K562 (cell line): ENCODE measurements at regions not wholly inside any gene's neighbourhood (a gene's known extent, or its start where the extent isn't known, plus 50 kb on each side); places are given as distances from the start of the nearest gene placed in this dataset.

Source experiments
- BHLHE40 ChIP-seq: IDR thresholded peaks from 2 replicates; pipeline ENCODE4 v1.6.1; 2011; ENCODE audit warnings: low read length, improper control_type of control experiment
- DDX20 ChIP-seq: fragments of 450-650 bp; IDR thresholded peaks from 2 replicates; pipeline ENCODE4 v1.6.1; 2016; ENCODE audit warnings: missing genetic modification characterization, low read depth, mild to moderate bottlenecking, missing compliant biosample characterization, moderate library complexity
- GATA2 ChIP-seq: sonication (generic); formaldehyde crosslinking; IDR thresholded peaks from 2 replicates; pipeline ENCODE4 v1.4.0; 2020; ENCODE audit warnings: mild to moderate bottlenecking, missing genetic modification reagents
- KDM5B ChIP-seq: fragments of 200-600 bp; sonication (generic); IDR thresholded peaks from 2 replicates; pipeline ENCODE4 v1.6.1; 2012; ENCODE audit warnings: low read depth, mild to moderate bottlenecking, moderate library complexity, low read length, control low read depth, inconsistent platforms; ENCODE audit not compliant: insufficient replicate concordance
- NR2C2 ChIP-seq, 2 experiments: fragments of 200-800 bp in 1 of 2; sonication (Bioruptor generic) in 1 of 2; sonication (generic) in 1 of 2; formaldehyde crosslinking in 1 of 2; IDR thresholded peaks; 2 replicates each; pipeline versions ENCODE4 v1.6.1 to v1.8.0; 2016 to 2022; ENCODE audit warnings: mild to moderate bottlenecking in 1 of 2, missing compliant biosample characterization in 1 of 2, missing genetic modification characterization in 1 of 2, missing genetic modification reagents in 1 of 2
- POLR2A ChIP-seq: fragments of 450-650 bp; conservative IDR thresholded peaks from 2 replicates; pipeline ENCODE4 v1.6.1; 2016
- TCF7L2 ChIP-seq: fragments of 150-350 bp; IDR thresholded peaks from 2 replicates; pipeline ENCODE4 v1.6.1; 2016; ENCODE audit warnings: low read depth, mild to moderate bottlenecking, low read length, moderate library complexity
- ZFP36 ChIP-seq: fragments of 150-350 bp; IDR thresholded peaks from 2 replicates; pipeline ENCODE4 v1.6.1; 2018; ENCODE audit warnings: low read length, low read depth; ENCODE audit not compliant: partially characterized antibody
- TF ChIP-seq, protein P1 (sequence below), 3 experiments: IDR thresholded peaks in 2 of 3; conservative IDR thresholded peaks in 1 of 3; 2 replicates each; pipeline ENCODE4 v1.5.1; 2011 to 2012; ENCODE audit warnings: low read length in 3 of 3, mild to moderate bottlenecking in 3 of 3, control low read depth in 2 of 3, improper control_type of control experiment in 1 of 3, inconsistent platforms in 1 of 3, low read depth in 1 of 3, mixed read lengths in 1 of 3, moderate library complexity in 1 of 3; ENCODE audit not compliant: insufficient read depth in 2 of 3
- TF ChIP-seq, protein P2 (sequence below): fragments of 200-600 bp; sonication (generic); IDR thresholded peaks from one replicate; pipeline ENCODE4 v1.6.1; 2012; ENCODE audit warnings: mild to moderate bottlenecking, low read depth, low read length, inconsistent platforms

DNA sequence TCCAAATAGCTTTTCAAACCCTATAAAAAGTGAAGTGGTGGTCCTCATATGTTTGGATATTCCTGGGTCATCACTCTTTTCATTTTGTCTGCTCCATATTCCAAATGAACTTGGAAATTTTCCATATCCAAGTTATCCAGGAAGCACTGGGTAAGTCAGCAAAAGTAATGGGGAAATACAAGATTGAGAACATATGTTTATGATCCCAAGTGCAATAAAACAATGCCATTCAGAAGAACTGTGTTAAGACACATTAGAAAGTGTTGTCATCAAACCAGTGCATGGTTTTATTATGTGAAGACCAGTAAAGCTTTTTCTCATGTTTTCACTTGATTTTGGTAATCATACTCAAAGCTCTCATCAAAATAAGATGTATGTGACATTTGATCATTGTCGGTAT is 363.4 kb downstream of the RPRM start:
- TF ChIP-seq, protein P1, sequence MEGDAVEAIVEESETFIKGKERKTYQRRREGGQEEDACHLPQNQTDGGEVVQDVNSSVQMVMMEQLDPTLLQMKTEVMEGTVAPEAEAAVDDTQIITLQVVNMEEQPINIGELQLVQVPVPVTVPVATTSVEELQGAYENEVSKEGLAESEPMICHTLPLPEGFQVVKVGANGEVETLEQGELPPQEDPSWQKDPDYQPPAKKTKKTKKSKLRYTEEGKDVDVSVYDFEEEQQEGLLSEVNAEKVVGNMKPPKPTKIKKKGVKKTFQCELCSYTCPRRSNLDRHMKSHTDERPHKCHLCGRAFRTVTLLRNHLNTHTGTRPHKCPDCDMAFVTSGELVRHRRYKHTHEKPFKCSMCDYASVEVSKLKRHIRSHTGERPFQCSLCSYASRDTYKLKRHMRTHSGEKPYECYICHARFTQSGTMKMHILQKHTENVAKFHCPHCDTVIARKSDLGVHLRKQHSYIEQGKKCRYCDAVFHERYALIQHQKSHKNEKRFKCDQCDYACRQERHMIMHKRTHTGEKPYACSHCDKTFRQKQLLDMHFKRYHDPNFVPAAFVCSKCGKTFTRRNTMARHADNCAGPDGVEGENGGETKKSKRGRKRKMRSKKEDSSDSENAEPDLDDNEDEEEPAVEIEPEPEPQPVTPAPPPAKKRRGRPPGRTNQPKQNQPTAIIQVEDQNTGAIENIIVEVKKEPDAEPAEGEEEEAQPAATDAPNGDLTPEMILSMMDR (IDR thresholded peaks at IDR 0.05 in 2 of 3, conservative IDR thresholded peaks at IDR 0.05 in 1 of 3; ENCODE audit: insufficient read depth in 2 of 3, low read depth in 1 of 3, low read length in 3 of 3): no peak
- TF ChIP-seq NR2C2 (CRISPR knock-in tag; IDR thresholded peaks at IDR 0.05) (no peak), NR2C2 (tag; IDR thresholded peaks at IDR 0.05) (no peak), ZFP36 (no peak), POLR2A (no peak), KDM5B (no peak), TCF7L2 (no peak), GATA2 (CRISPR knock-in tag) (no peak), DDX20 (tag) (no peak), BHLHE40 (no peak)
- TF ChIP-seq, protein P2, sequence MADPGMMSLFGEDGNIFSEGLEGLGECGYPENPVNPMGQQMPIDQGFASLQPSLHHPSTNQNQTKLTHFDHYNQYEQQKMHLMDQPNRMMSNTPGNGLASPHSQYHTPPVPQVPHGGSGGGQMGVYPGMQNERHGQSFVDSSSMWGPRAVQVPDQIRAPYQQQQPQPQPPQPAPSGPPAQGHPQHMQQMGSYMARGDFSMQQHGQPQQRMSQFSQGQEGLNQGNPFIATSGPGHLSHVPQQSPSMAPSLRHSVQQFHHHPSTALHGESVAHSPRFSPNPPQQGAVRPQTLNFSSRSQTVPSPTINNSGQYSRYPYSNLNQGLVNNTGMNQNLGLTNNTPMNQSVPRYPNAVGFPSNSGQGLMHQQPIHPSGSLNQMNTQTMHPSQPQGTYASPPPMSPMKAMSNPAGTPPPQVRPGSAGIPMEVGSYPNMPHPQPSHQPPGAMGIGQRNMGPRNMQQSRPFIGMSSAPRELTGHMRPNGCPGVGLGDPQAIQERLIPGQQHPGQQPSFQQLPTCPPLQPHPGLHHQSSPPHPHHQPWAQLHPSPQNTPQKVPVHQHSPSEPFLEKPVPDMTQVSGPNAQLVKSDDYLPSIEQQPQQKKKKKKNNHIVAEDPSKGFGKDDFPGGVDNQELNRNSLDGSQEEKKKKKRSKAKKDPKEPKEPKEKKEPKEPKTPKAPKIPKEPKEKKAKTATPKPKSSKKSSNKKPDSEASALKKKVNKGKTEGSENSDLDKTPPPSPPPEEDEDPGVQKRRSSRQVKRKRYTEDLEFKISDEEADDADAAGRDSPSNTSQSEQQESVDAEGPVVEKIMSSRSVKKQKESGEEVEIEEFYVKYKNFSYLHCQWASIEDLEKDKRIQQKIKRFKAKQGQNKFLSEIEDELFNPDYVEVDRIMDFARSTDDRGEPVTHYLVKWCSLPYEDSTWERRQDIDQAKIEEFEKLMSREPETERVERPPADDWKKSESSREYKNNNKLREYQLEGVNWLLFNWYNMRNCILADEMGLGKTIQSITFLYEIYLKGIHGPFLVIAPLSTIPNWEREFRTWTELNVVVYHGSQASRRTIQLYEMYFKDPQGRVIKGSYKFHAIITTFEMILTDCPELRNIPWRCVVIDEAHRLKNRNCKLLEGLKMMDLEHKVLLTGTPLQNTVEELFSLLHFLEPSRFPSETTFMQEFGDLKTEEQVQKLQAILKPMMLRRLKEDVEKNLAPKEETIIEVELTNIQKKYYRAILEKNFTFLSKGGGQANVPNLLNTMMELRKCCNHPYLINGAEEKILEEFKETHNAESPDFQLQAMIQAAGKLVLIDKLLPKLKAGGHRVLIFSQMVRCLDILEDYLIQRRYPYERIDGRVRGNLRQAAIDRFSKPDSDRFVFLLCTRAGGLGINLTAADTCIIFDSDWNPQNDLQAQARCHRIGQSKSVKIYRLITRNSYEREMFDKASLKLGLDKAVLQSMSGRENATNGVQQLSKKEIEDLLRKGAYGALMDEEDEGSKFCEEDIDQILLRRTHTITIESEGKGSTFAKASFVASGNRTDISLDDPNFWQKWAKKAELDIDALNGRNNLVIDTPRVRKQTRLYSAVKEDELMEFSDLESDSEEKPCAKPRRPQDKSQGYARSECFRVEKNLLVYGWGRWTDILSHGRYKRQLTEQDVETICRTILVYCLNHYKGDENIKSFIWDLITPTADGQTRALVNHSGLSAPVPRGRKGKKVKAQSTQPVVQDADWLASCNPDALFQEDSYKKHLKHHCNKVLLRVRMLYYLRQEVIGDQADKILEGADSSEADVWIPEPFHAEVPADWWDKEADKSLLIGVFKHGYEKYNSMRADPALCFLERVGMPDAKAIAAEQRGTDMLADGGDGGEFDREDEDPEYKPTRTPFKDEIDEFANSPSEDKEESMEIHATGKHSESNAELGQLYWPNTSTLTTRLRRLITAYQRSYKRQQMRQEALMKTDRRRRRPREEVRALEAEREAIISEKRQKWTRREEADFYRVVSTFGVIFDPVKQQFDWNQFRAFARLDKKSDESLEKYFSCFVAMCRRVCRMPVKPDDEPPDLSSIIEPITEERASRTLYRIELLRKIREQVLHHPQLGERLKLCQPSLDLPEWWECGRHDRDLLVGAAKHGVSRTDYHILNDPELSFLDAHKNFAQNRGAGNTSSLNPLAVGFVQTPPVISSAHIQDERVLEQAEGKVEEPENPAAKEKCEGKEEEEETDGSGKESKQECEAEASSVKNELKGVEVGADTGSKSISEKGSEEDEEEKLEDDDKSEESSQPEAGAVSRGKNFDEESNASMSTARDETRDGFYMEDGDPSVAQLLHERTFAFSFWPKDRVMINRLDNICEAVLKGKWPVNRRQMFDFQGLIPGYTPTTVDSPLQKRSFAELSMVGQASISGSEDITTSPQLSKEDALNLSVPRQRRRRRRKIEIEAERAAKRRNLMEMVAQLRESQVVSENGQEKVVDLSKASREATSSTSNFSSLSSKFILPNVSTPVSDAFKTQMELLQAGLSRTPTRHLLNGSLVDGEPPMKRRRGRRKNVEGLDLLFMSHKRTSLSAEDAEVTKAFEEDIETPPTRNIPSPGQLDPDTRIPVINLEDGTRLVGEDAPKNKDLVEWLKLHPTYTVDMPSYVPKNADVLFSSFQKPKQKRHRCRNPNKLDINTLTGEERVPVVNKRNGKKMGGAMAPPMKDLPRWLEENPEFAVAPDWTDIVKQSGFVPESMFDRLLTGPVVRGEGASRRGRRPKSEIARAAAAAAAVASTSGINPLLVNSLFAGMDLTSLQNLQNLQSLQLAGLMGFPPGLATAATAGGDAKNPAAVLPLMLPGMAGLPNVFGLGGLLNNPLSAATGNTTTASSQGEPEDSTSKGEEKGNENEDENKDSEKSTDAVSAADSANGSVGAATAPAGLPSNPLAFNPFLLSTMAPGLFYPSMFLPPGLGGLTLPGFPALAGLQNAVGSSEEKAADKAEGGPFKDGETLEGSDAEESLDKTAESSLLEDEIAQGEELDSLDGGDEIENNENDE: no peak
